Osteocyte (in vitro differentiated cells): ENCODE measurements at regions not wholly inside any gene's neighbourhood (a gene's known extent, or its start where the extent isn't known, plus 50 kb on each side); places are given as distances from the start of the nearest gene placed in this dataset.
"Not testable (repeated sequence)": the region's sequence is repeated elsewhere in the genome, so short reads cannot be mapped to it uniquely, and the experiment has no call there.

Source experiments
- DNase-seq: peaks from one replicate; pipeline ENCODE4 v3.0.0; 2021; ENCODE audit warnings: mixed read lengths; ENCODE audit not compliant: unreplicated experiment; ENCODE audit errors: extremely low spot score
- H3K27ac Mint-ChIP-seq: one replicate; pipeline ENCODE4 v1.8.0; 2021; ENCODE audit warnings: mild to moderate bottlenecking, mixed read lengths; ENCODE audit not compliant: unreplicated experiment
- H3K27me3 Mint-ChIP-seq: one replicate; pipeline ENCODE4 v1.8.0; 2021; ENCODE audit warnings: mixed read lengths; ENCODE audit not compliant: unreplicated experiment
- H3K36me3 Mint-ChIP-seq: one replicate; pipeline ENCODE4 v1.8.0; 2021; ENCODE audit warnings: mixed read lengths; ENCODE audit not compliant: unreplicated experiment
- H3K4me1 Mint-ChIP-seq: one replicate; pipeline ENCODE4 v1.8.0; 2021; ENCODE audit warnings: mixed read lengths; ENCODE audit not compliant: unreplicated experiment
- H3K4me3 Mint-ChIP-seq: one replicate; pipeline ENCODE4 v1.8.0; 2021; ENCODE audit warnings: mild to moderate bottlenecking, moderate library complexity, mixed read lengths; ENCODE audit not compliant: unreplicated experiment
- H3K9me3 Mint-ChIP-seq: one replicate; pipeline ENCODE4 v1.8.0; 2021; ENCODE audit warnings: mixed read lengths; ENCODE audit not compliant: unreplicated experiment
- TF ChIP-seq, protein P1 (sequence below): fragments of 200-600 bp; sonication (generic); IDR thresholded peaks from 2 replicates; pipeline ENCODE4 v1.5.0; 2021; ENCODE audit warnings: antibody characterized with exemption, mild to moderate bottlenecking, moderate library complexity

DNA sequence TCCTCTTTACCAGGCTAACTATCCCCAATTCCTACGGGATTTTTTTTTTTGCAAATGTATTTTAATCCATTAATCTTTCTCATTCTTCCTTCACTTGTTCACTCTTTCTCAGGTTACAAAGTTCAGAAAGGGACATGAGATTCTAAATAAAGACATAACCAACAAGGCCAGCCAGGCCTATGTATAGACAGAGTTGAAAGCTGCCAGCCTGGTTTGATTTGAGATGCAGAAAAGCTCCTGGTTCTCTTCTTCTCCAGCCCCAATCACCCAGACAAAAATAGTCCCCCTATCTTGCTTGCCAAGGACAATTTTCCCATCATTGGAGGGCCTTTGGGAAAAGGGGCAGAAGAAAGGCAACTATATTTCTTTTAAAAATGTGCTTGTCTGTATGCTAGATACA is 398.8 kb downstream of the NFIB start:
- Mint-ChIP-seq H3K27ac (no peak overlapping the region), H3K4me3 (no peak overlapping the region), H3K36me3 (no peaks in the 10 kb centered on the region), H3K27me3 (peaks cover 10% of the 10 kb centered on the region), H3K4me1 (peaks cover 11% of the 10 kb centered on the region), H3K9me3 (no peaks in the 10 kb centered on the region)
- TF ChIP-seq, protein P1, sequence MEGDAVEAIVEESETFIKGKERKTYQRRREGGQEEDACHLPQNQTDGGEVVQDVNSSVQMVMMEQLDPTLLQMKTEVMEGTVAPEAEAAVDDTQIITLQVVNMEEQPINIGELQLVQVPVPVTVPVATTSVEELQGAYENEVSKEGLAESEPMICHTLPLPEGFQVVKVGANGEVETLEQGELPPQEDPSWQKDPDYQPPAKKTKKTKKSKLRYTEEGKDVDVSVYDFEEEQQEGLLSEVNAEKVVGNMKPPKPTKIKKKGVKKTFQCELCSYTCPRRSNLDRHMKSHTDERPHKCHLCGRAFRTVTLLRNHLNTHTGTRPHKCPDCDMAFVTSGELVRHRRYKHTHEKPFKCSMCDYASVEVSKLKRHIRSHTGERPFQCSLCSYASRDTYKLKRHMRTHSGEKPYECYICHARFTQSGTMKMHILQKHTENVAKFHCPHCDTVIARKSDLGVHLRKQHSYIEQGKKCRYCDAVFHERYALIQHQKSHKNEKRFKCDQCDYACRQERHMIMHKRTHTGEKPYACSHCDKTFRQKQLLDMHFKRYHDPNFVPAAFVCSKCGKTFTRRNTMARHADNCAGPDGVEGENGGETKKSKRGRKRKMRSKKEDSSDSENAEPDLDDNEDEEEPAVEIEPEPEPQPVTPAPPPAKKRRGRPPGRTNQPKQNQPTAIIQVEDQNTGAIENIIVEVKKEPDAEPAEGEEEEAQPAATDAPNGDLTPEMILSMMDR = no peak
- DNase-seq = no peak

DNA sequence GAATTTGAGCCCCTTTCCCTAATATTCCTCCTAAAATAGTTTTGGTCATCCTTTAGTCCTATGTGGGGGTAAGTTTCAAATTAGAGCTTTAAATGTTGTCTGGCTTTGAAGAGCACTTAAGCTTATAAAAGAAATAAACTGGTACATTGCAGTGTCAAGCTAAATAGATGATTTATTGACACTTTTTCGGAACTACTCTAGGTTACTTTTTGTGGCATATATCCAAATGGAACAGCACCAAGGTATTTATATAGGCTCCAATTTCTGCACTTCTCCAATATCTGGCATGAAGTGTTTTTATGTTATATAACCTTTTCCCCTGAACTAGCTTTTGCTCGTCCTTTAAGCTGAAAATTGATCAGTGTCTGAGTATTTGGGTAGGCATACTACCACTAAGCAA is 402.5 kb downstream of the NFIB start:
- Mint-ChIP-seq H3K4me1 (peaks cover 11% of the 10 kb centered on the region), H3K4me3 (no peak overlapping the region), H3K9me3 (peaks cover 3% of the 10 kb centered on the region), H3K36me3 (no peaks in the 10 kb centered on the region), H3K27ac (peak overlapping the region; percentile 10), H3K27me3 (peaks cover 3% of the 10 kb centered on the region)
- TF ChIP-seq, protein P1 = no peak
- no peak for DNase-seq

DNA sequence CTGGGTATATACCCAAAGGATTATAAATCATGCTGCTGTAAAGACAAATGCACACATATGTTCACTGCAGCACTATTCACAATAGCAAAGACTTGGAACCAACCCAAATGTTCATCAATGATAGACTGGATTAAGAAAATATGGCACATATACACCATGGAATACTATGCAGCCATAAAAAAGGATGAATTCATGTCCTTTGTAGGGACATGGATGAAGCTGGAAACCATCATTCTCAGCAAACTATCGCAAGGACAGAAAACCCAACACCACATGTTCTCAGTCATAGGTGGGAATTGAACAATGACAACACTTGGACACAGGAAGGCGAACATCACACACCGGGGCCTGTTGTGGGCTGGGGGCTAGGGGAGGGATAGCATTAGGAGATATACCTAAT is 406.1 kb downstream of the NFIB start:
- H3K36me3 Mint-ChIP-seq, H3K27me3 Mint-ChIP-seq, H3K27ac Mint-ChIP-seq, DNase-seq, H3K9me3 Mint-ChIP-seq, H3K4me3 Mint-ChIP-seq: not testable (repeated sequence)
- peaks cover 14% of the 10 kb centered on the region for H3K4me1 Mint-ChIP-seq

DNA sequence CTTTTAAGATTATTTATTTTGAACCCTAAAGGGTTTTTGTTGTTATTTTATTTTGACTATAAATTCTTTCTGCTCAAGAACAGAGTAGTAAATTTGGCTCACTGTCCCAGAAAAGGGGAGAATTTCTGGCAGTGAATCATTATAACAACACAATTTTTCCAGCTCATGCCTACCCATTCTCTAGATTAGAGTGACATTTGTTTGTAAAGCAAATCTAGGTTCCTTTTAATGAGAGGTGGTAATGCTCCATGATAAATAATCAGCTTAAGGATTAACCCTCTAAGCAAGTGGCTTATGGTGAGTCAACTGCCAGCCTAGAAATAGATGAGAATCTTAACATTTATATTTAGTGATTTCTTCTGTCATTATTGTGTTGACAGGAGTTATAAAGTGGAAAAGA is 409.2 kb downstream of the NFIB start:
- DNase-seq = no peak
- H3K4me3 Mint-ChIP-seq = no peak overlapping the region
- peaks cover 9% of the 10 kb centered on the region for H3K9me3 Mint-ChIP-seq
- TF ChIP-seq, protein P1 = no peak
- no peak overlapping the region for H3K27ac Mint-ChIP-seq
- no peaks in the 10 kb centered on the region for H3K36me3 Mint-ChIP-seq
- H3K4me1 Mint-ChIP-seq = peaks cover 7% of the 10 kb centered on the region
- peaks cover 12% of the 10 kb centered on the region for H3K27me3 Mint-ChIP-seq

DNA sequence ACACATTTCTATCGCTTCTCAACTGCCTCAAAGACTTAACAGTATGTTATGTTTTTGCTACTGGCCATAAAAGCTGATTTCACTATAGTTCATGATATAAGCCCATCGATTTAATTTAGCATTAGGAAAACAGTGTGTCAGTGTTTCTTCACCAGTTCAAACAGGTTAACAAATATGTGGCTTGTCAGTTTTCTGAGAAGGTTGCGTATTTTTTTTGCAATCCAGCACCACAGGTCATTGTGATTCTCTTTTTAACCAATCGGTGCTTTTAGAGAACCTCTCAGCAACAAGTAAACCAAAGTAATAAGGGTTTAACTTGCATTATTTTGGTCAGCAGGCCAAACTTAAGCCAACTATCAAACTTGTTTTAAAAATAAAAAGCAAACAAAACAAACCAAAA is 409.6 kb downstream of the NFIB start:
- Mint-ChIP-seq H3K4me1 (peaks cover 7% of the 10 kb centered on the region), H3K9me3 (peaks cover 9% of the 10 kb centered on the region), H3K27me3 (peaks cover 12% of the 10 kb centered on the region), H3K36me3 (no peaks in the 10 kb centered on the region), H3K4me3 (no peak overlapping the region), H3K27ac (no peak overlapping the region)
- DNase-seq = no peak
- TF ChIP-seq, protein P1 = no peak
